GM18909 (cell line): ENCODE measurements at regions not wholly inside any gene's neighbourhood (a gene's known extent, or its start where the extent isn't known, plus 50 kb on each side); places are given as distances from the start of the nearest gene placed in this dataset.

Experiments
- ATAC-seq: cut with Tn5 transposase; IDR thresholded peaks from one replicate; pipeline ENCODE4 v1.9.1; 2021; ENCODE audit warnings: mild to moderate bottlenecking; ENCODE audit not compliant: unreplicated experiment, poor library complexity

DNA sequence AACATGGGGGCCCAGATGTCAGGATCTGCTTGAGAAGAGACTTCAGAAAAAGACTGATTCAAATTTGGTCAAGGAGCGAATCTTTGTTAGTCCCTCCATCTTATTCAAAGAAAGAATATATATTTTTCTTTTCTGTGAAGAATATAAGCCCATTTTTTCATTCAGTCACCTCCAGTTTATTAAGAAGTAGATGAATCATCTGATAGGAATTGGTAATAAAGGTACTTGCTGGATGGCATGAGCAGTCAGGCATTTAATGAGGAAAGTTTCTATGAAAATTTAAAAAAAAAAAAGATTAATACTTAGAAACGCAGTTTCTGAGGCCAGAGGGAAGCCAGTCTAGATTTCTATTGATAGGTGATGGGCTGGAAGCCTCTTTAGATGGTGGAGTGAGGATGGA, 373.1 kb upstream of the SMC2 start:
- no peak for ATAC-seq

DNA sequence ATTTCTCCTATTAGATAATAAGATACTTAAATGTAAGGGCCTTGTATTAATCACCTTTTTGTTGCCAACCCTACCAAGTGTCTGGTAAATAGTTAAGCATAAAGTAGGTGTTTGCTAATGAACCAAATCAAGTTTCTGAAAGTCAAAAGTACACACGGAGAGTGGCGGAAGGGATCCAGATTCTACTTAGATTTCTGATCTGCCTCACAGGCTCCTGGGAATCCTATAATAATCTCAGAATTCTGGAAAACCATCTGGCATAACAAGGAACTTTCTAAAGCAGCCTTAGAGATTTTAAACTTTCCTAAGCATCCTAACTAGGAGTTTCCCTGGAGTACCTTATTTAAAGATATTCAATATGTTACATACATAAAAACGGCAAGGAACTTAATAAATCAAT, 363.2 kb upstream of the SMC2 start:
- ATAC-seq, result no peak

DNA sequence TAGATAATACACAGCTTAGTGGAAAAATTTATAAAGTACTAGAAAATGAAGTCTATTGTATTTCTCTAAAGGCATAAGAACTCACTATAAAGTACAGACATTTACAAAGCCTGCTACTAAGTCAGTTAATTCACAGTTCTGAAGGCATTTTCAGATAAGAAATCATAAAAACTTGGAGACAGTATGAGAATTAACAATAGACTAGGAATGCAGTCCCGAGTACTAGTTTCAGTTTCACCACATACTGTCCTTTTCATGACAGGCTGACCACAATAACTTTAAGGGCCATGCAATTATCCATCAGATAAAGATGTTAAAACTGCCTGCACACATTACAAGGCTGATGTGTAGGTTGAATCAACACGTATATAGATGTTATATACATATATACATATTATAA, 362.6 kb upstream of the SMC2 start:
- ATAC-seq, result no peak

DNA sequence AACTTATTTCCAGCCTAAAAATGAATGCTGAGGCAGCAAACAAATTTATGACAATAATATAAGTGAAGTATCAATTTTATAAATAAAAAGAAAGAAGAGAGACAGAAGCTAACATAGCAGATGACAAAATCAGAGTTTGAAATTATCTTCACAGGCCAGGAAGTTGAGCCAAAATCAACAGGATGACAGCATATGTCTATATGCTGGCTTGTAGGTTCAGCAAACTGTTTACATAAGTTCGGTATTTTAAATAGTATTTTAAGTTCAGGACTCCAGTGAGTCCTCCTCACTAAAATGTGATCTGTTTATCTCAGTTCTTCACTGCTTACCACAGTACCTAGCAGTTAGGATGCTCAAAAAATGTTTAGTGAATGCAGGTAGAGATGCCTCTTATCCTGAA, 359.6 kb upstream of the SMC2 start:
- no peak for ATAC-seq

DNA sequence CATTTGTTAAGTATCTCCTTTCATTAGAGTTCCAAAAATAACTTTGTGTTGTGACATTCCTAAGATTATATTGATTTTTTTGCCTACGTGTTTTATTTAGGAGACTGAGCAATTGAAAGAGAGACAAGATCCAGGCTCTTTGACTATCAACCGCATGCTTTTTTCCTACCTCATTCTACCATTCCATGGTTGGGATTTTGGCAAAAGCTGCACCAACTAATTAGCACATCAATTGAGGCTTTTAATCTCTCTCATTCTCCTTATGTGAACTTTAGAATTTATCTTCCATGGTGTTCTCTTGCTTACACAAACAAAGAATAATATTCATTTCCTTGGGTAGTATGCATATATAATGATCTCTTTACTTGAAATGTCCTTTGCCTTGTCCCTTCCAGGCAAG, 338.7 kb upstream of the SMC2 start:
- no peak for ATAC-seq

DNA sequence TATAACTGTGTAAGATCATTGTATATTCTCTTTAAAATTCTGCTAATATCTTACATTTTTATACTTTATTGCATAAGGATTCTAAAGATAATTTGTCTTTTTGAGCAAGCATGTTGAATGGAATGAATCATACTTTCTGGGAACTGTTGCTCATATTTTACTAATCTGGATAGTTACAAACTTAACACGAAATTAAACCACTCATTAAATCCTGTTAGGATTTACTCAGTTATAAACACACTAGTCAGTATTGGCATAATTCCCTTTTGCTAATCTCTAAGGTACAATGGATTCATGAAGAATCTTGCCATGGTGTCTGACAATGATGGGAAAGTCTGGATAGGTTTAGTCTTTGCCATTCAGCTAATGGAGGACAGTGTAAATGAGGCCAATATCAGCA, 338.1 kb upstream of the SMC2 start:
- ATAC-seq, result no peak

DNA sequence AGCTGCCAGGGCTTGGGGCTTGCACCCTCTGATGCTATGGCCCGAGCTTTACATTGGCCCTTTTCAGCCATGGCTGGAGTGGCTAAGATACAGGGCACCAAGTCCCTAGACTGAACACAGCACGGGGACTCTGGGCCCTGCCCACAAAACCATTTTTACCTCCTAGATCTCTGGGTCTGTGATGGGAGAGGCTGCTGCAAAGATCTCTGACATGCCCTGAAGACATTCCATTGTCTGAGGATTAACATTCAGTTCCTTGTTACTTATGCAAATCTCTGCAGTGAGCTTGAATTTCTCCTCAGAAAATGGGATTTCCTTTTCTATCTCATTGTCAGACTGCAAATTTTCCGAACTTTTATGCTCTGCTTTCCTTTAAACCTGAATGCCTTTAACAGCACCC, 337.0 kb upstream of the SMC2 start:
- no peak for ATAC-seq

DNA sequence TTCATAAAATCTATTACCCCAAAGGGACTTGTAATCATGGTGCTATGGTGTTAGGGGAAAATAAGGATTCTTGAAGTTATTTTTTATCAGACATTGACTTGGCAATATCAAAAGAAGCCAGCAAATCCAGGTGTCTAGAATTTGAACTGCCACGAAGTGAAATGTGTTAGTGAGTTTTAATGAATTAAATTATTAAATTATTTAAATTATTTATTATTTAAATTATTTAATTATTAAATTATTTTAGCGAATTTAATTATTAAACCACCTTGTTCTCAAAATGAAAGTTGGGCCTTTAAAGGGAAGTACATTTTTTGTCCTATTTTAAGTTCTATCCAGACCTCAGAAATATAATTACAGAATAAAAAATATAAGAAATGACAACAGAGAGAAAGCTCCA, 332.6 kb upstream of the SMC2 start:
- no peak for ATAC-seq

DNA sequence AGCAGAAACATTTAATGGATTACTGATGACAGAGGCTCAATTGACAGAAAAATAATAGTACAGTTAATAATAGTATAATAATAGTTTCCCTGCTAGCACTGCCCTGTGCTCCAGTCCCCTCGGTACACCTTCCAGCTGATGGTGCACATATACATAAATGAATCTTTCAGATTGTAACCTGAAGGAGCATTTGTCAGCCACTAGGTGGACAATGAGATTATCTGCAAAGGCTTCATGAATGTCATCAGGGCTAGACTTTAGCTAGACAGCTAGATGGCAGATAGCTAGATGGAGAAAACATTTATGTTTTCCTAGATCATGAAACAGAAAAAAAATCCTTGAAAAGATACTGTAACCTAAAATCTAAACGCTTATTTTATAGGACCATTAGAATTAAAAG, 304.4 kb upstream of the SMC2 start:
- peak; percentile 92 for ATAC-seq

DNA sequence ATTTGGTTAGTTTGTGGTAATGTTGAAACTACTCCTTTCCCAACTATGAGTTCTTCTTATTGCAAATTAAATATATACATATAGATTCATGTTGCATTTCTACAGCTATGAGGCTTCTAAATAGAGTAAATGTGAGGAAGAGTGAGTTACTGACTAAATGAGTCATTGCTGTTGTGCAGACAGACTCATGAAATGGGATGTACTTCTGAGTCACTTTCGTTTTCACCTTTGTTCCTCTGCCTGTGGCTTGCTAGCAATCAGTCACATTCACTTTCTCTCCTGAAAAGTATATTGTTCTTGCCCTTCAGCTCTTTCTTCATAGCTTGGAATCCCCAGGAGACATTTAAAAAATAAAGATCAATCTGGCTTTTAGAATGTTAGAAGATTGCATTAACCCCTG, 295.5 kb upstream of the SMC2 start:
- ATAC-seq, result peak; percentile 100

DNA sequence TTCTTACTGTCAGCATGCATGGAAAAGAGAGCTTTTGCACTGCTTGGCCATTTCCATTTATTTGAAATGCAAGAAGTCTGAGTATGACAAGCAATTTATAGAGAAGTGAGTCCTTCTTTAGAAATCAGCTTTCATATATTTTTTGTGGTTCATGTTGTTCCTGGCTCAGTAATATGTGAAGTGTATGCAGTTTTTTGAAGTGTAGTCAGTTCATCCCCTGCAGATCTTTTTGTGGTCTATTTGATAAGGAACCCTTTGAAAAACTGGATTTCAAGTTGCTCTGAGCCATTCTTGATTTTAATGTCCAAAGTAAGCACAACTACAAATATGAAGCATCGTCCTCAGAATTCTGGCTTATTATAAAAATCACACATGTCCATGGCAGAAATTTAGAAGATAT, 294.1 kb upstream of the SMC2 start:
- no peak for ATAC-seq

DNA sequence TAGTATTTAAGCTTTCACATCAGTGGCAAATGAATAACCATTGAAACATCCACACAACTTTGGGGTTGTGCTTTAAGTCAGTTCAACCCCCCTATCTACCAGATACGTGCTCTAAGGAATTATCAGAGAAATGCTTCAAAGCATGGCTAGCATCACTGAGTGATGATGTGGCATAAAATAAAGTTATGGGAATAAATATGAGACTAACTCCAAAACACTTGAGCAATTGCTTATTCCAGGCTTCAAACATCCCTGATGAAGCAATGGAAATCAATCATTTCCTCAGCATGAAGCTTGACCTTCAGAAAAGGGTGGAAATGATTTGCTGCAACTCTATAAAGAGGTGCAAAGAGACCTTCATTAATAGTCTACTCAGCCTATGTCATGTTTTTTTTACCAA, 292.0 kb upstream of the SMC2 start:
- ATAC-seq, result no peak

DNA sequence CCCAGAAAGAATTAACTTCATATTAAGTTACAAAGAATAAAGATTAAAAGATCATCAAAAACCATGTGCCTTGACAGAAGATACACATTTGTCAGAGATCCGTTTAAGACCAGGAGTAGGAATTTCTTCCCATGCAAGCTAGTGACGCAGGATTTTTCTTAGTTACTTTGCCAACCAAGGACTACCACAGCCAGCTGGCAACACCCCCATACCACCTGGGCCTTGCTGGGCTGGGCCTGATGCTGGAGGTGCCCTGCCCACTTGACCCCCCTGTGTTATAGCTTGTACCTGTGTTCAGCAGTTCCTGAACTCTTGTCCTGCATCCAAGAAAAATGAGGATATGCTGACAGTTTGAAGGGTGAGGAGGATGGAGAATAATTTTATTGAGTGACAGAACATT, 290.9 kb upstream of the SMC2 start:
- ATAC-seq, result no peak

DNA sequence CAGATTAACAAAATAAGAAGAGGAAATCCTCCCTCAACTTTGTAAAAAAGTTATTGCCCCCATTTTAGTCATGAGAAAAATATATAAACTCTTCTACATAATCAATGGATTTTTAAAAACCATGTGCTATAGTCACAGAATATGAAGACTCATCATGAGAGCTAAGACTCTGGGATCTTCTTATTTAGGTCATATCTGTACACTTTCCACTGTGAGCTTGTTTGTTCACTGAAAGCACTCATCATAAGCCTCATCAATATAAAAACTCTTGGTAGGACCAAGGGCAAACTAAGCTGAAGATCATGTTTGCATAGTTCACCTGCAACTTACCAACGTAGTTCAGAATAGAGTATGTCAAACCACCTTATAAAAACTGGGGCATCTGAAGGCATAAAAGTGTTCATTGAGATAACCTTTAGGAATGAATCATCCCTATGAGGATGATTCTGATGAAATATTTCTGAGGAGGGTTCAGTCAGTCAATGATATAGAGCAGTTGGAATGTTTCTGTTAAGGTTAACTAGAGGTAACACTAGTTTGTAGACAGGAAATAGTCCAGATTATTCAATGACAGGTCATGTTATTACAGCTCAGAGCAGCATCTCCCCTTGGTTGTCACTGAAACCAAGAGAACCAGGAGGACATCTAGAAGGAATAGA, 289.9 kb upstream of the SMC2 start:
- no peak for ATAC-seq

DNA sequence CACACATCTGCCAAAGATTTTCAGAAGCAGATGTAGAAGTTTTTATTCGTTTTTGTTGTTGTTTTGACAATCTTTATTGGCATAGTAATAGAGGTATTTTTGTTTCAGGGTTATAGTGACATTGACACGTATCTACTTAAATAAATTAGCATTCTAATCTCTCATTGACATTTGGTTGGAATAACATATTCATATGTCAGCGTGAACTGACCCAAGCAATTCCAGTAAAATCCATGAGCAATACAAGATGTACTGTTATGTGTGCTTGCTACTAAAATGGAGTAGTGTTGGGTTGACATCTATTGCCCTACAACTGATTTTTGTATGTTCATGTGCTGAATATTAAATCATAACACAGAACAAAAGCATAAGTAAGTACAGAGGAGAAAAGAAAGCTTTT, 284.4 kb upstream of the SMC2 start:
- no peak for ATAC-seq

DNA sequence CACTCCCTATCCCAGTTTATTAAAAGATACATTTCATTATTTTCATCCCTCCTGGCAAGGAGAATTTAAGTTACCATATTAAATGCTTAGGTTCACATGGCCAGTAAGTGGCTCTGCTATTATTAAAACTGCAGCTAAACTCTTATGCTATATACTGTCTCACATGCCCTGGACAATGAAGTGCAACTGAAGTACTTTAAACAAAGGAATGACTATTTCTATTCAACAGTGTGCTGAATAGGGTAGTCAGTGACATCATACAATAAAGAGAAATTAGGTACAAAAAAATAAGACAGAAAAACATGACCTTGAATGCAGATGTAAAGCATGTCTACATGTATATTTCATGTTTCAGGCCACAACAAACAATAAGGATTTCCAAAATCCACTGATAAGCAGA, 282.6 kb upstream of the SMC2 start:
- no peak for ATAC-seq

DNA sequence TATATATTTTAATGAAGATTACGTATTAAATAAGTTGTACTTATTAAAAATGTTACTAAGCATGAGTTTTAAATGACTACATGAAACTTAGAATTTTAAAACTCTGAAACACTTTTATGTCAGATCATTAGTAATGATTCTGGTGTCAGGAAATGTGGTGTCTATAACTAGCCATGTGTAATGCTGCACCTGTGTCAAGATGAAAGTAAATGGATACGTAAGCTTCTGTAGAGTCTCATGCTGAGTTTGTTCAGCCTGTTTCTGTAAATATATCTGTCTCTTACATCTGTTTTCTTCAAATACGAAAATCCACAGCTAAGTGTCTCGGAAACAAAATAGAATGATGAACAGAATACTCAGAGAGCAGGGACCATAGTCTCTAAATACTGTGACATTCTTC, 278.0 kb upstream of the SMC2 start:
- no peak for ATAC-seq

DNA sequence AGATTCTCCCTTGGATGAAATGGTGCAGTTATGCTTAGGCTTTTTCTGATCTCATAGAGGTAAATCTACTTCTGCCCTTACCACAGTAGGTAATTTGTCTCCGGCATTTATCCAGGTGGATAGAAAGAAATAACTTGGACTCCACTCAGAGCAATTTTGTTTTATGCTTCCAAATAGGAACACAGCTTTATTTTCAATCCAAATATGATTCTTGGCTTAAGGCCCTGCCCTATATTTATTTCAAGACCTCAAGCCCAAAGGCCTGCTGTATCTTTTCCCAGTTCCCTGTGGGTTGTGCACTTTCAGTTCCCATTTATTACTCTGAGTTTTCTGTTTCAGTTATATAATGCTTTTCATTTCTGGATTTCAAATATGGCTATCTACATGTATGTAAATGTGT, 274.2 kb upstream of the SMC2 start:
- ATAC-seq, result no peak

DNA sequence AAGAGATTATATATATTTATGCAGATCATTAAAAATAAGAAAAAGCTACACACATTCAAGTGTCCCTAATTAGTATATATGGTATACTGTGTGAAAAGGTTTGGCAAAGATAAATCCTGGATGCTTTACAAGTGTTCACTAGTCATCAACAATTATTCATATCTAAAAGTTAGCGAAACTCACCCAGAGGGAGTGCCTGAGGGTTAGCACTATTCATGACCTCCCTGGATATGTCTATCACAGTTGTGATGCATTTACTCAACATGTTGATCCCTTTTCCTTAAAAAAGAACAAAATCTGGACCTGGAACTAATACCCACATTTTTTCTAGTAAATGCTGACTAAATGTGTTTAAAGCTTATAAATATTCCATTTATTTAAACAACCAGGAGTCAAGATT, 273.0 kb upstream of the SMC2 start:
- no peak for ATAC-seq

DNA sequence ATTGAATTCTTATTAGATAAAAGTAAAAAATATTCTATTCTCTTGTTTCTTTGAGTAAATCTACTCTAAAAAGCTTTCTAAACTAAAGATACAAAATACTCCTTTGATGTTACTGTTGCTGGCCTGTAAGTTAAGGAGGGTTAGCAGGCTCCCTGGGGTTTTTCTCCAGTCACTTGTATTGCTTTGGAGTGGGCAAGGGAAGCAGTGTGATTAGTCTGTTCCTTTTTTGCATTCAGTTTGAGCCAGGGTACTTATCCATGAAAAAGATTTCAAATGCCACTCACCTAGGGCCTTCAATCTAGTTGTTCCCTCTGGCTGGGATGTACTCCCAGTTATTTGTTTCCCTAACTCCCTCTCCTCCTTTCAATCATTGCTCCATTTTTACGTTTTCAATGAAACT, 256.2 kb upstream of the SMC2 start:
- no peak for ATAC-seq

DNA sequence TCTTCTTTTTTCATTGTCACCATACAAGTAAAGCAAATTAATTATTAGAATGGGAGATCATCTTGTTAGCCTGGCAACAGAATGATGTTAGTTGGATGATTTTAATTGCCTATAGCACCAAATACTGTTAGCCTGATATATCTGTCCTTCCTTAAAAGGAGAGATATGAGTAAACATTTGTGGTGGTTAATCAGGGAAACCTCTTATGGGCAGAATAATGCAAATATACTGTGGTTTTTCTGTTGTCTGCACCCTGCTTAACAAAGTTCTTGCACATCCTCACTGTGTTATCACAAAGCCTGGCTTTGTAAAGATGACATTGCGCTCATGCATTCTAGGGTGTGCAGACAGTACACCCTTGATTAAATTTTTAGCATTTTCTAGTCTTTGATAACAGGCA, 254.9 kb upstream of the SMC2 start:
- no peak for ATAC-seq

DNA sequence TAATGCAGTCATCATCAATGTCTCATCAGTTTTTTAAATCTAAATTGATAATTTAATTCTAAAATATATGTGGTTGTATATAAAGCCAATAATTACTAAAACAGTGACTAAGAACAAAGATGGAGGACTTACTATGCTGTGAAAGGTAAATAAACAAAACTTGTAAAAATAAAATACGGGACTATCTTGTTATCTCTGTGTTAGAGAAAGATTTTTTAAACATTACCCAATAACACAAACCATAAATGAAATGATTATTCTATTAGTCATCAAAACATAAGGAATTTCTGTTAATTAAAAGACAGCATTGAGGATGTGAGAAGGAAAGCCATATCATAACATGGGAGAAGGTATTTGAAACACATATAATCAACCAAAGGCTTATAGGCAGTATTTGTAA, 226.2 kb upstream of the SMC2 start:
- no peak for ATAC-seq

DNA sequence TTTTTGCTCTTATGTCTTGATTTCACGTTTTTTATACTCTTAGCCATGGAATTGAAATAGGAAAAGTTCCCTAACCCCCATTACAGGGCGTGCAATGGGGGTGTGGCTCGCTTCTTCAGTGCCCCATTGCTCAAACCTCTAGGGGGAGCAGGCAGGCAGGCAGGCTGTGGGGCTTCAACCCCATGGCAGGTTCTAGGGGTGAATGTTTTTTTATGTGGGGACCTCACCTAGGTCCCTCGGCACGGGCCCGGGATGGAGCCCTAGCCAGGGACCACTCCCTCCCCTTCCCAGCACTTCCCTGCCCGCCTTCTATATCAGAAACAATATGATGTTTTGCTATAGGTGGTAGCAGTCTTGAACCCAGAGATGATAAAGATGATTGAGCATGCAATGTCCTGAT, 221.3 kb upstream of the SMC2 start:
- ATAC-seq, result no peak
